ENCODE measurements at regions not wholly inside any gene's neighbourhood (a gene's known extent, or its start where the extent isn't known, plus 50 kb on each side); places are given as distances from the start of the nearest gene placed in this dataset.

GRCh38 chr6:190596-191395 is 101.5 kb upstream of the DUSP22 start:
- no CpG with 5 or more reads among the region's 11 CpGs for WGBS (ENCODE audit: extremely low coverage, insufficient read length, low lambda C conversion rate)

More at GRCh38 chr6:190596-191395, 101.5 kb upstream of the DUSP22 start:
- H3K79me1 ChIP-seq (ENCODE audit: insufficient read depth, low read depth, low read length, poor library complexity, severe bottlenecking), result no peaks in the 10 kb centered on the region
- H3K27me3 ChIP-seq (ENCODE audit: insufficient read depth, low read length), result no peaks in the 10 kb centered on the region
- H3K9ac ChIP-seq (ENCODE audit: extremely low read depth, insufficient read length, low read length), result no peak overlapping the region
- no peak overlapping the region for H3K56ac ChIP-seq (ENCODE audit: insufficient read length, low read depth, low read length)
- no peak overlapping the region for H4K8ac ChIP-seq (replicated peaks; ENCODE audit: insufficient read length, low read depth, low read length)
- no peak overlapping the region for H3K23ac ChIP-seq (ENCODE audit: insufficient read length, low read depth, low read length)
- Mint-ChIP-seq H3K4me1 (0 out of 4 replicates have a peak, but pooled peaks cover 0 to 2% of the 10 kb centered on the region in 2 experiments), H3K36me3 (ENCODE audit: insufficient read depth in 1 of 3, low read depth in 3 of 3) (no peaks in the 10 kb centered on the region), H3K27ac (peak overlapping the region in 1 of 3 experiments; percentile 49; a peak in 1 of 7 replicates), H3K4me3 (no peak overlapping the region), H3K27me3 (ENCODE audit: low read depth) (no peaks in the 10 kb centered on the region; the same call in none of the 2 replicates), H3K9me3 (no peaks in the 10 kb centered on the region)
- H3K4ac ChIP-seq (ENCODE audit: low read depth, low read length), result no peak overlapping the region
- no peak overlapping the region for H3T11ph ChIP-seq (ENCODE audit: low read length)
- H4K20me1 ChIP-seq (ENCODE audit: control insufficient read depth, insufficient read depth, insufficient read length), result no peaks in the 10 kb centered on the region
- TF ChIP-seq CTCF (conservative IDR thresholded peaks at IDR 0.05), result peak; percentile 40
- peak; percentile 44 for DNase-seq
- H3K4me1 ChIP-seq (ENCODE audit: insufficient read depth, low read length), result no peaks in the 10 kb centered on the region
- H3K27ac ChIP-seq (ENCODE audit: insufficient read length, low read depth, low read length), result no peak overlapping the region
- H2AK5ac ChIP-seq (ENCODE audit: insufficient read length, low read length), result no peak overlapping the region
- no peak overlapping the region for H3K14ac ChIP-seq (ENCODE audit: insufficient read depth, low read length)
- H3K9me3 ChIP-seq (ENCODE audit: control insufficient read depth, low read depth, low read length), result no peaks in the 10 kb centered on the region
- H3K18ac ChIP-seq (ENCODE audit: insufficient read length, low read depth, low read length), result no peak overlapping the region
- no peak overlapping the region for H2BK120ac ChIP-seq (ENCODE audit: low read depth, low read length, poor library complexity, severe bottlenecking)
- H4K5ac ChIP-seq (ENCODE audit: insufficient read length, low read depth, low read length), result no peak overlapping the region
- H2BK5ac ChIP-seq (ENCODE audit: insufficient read length, low read length), result no peak overlapping the region
- H3K4me2 ChIP-seq (ENCODE audit: insufficient read depth, insufficient read length, low read length), result no peak overlapping the region
- no peak overlapping the region for H4K91ac ChIP-seq (ENCODE audit: insufficient read length, low read depth, low read length)
- no peak overlapping the region for H2BK15ac ChIP-seq (ENCODE audit: low read depth, low read length)
- no peaks in the 10 kb centered on the region for H3K79me2 ChIP-seq (ENCODE audit: insufficient read depth, low read length)
- H3K23me2 ChIP-seq (ENCODE audit: insufficient read length, low read depth, low read length, poor library complexity, severe bottlenecking), result no peaks in the 10 kb centered on the region
- no peak overlapping the region for H2AFZ ChIP-seq (ENCODE audit: low read length)
- no peak overlapping the region for H2BK20ac ChIP-seq (ENCODE audit: low read depth, low read length, poor library complexity, severe bottlenecking)
- H2BK12ac ChIP-seq (ENCODE audit: insufficient read length, low read depth, low read length), result no peak overlapping the region
